Neural cell (in vitro differentiated cells): ENCODE measurements at regions not wholly inside any gene's neighbourhood (a gene's known extent, or its start where the extent isn't known, plus 50 kb on each side); places are given as distances from the start of the nearest gene placed in this dataset.
"Not testable (repeated sequence)": the region's sequence is repeated elsewhere in the genome, so short reads cannot be mapped to it uniquely, and the experiment has no call there.

Experiments
- H2AFZ ChIP-seq: fragments of 200-600, 300-800 bp; sonication (generic), shearing (Covaris generic); 2 replicates; pipeline ENCODE4 v1.6.0; 2014; ENCODE audit warnings: low read depth, mild to moderate bottlenecking, antibody characterized with exemption, low read length, moderate library complexity
- H3F3A ChIP-seq: fragments of 200-600 bp; shearing (Covaris generic); 2 replicates; pipeline ENCODE4 v1.6.1; 2016; ENCODE audit warnings: mild to moderate bottlenecking, moderate library complexity, mixed read lengths, antibody characterized with exemption, low read length; ENCODE audit not compliant: insufficient read depth, poor library complexity, severe bottlenecking
- H3K27ac ChIP-seq: fragments of 200-600, 300-800 bp; sonication (generic), shearing (Covaris generic); 2 replicates; pipeline ENCODE4 v1.5.1; 2014; ENCODE audit warnings: mild to moderate bottlenecking, low read length, moderate library complexity
- H3K27me3 ChIP-seq: fragments of 300-800, 200-600 bp; sonication (generic), shearing (Covaris generic); 2 replicates; pipeline ENCODE4 v1.6.0; 2014; ENCODE audit warnings: mild to moderate bottlenecking, low read depth, low read length, moderate library complexity; ENCODE audit not compliant: insufficient read depth
- H3K36me3 ChIP-seq: fragments of 300-800, 200-600 bp; sonication (generic), shearing (Covaris generic); 2 replicates; pipeline ENCODE4 v1.5.1; 2014; ENCODE audit warnings: mild to moderate bottlenecking, antibody characterized with exemption, low read length, moderate library complexity; ENCODE audit not compliant: insufficient read depth
- H3K4me2 ChIP-seq: fragments of 300-800, 200-600 bp; sonication (generic), shearing (Covaris generic); 2 replicates; pipeline ENCODE4 v1.6.0; 2014; ENCODE audit warnings: mild to moderate bottlenecking, low read length
- H3K4me3 ChIP-seq: fragments of 300-800, 200-600 bp; sonication (generic), shearing (Covaris generic); 2 replicates; pipeline ENCODE4 v1.5.1; 2014; ENCODE audit warnings: mild to moderate bottlenecking, low read length, moderate library complexity
- H3K79me2 ChIP-seq: fragments of 200-600 bp; shearing (Covaris generic); replicated peaks from 2 replicates; pipeline ENCODE4 v1.6.0; 2014; ENCODE audit warnings: mild to moderate bottlenecking, low read length, moderate library complexity; ENCODE audit not compliant: insufficient read depth
- H3K9ac ChIP-seq: fragments of 300-800, 200-600 bp; sonication (generic), shearing (Covaris generic); 2 replicates; pipeline ENCODE4 v1.6.1; 2016; ENCODE audit warnings: mild to moderate bottlenecking, low read length, mixed read lengths
- H3K9me2 ChIP-seq: fragments of 200-600 bp; shearing (Covaris generic); 2 replicates; pipeline ENCODE4 v1.6.1; 2016; ENCODE audit warnings: mild to moderate bottlenecking, low read length, mixed read lengths; ENCODE audit not compliant: insufficient read depth
- H3K9me3 ChIP-seq: fragments of 200-600, 300-800 bp; sonication (generic), shearing (Covaris generic); 2 replicates; pipeline ENCODE4 v1.6.1; 2016; ENCODE audit warnings: mild to moderate bottlenecking, mixed run types, low read length, moderate library complexity, mixed read lengths
- H4K20me1 ChIP-seq: fragments of 200-600 bp; shearing (Covaris generic); 2 replicates; pipeline ENCODE4 v1.6.1; 2016; ENCODE audit warnings: mild to moderate bottlenecking, mixed run types; ENCODE audit not compliant: insufficient read depth
- EP300 ChIP-seq: fragments of 450-650 bp; conservative IDR thresholded peaks from 2 replicates; pipeline ENCODE4 v1.6.1; 2014; ENCODE audit warnings: antibody characterized with exemption, mild to moderate bottlenecking, moderate library complexity; ENCODE audit not compliant: poor library complexity, severe bottlenecking
- EZH2 ChIP-seq: fragments of 200-600, 300-800 bp; shearing (Covaris generic), sonication (generic); IDR thresholded peaks from 2 replicates; pipeline ENCODE4 v1.6.1; 2014; ENCODE audit warnings: antibody characterized with exemption, low read length, borderline replicate concordance, mild to moderate bottlenecking; ENCODE audit not compliant: insufficient read depth, poor library complexity, severe bottlenecking
- MXI1 ChIP-seq: fragments of 450-650 bp; conservative IDR thresholded peaks from 2 replicates; pipeline ENCODE4 v1.6.1; 2014; ENCODE audit warnings: antibody characterized with exemption, mild to moderate bottlenecking; ENCODE audit not compliant: poor library complexity, severe bottlenecking
- POLR2AphosphoS5 ChIP-seq: IDR thresholded peaks from 2 replicates; pipeline ENCODE4 v1.6.1; 2012
- RAD21 ChIP-seq: fragments of 450-650 bp; conservative IDR thresholded peaks from 2 replicates; pipeline ENCODE4 v1.6.1; 2014; ENCODE audit warnings: antibody characterized with exemption, mild to moderate bottlenecking, moderate library complexity
- SMC3 ChIP-seq: fragments of 450-650 bp; conservative IDR thresholded peaks from 2 replicates; pipeline ENCODE4 v1.6.1; 2014; ENCODE audit warnings: antibody characterized with exemption, mild to moderate bottlenecking, moderate library complexity; ENCODE audit not compliant: poor library complexity
- TAF1 ChIP-seq: IDR thresholded peaks from 2 replicates; pipeline ENCODE4 v1.6.1; 2012; ENCODE audit warnings: low read depth
- TF ChIP-seq, protein P1 (sequence below): fragments of 450-650 bp; IDR thresholded peaks from 2 replicates; pipeline ENCODE4 v1.5.1; 2014; ENCODE audit warnings: antibody characterized with exemption, mild to moderate bottlenecking, moderate library complexity; ENCODE audit not compliant: poor library complexity, severe bottlenecking
- TF ChIP-seq, protein P2 (sequence below): IDR thresholded peaks from 2 replicates; pipeline ENCODE4 v1.6.1; 2012; ENCODE audit warnings: borderline replicate concordance

DNA sequence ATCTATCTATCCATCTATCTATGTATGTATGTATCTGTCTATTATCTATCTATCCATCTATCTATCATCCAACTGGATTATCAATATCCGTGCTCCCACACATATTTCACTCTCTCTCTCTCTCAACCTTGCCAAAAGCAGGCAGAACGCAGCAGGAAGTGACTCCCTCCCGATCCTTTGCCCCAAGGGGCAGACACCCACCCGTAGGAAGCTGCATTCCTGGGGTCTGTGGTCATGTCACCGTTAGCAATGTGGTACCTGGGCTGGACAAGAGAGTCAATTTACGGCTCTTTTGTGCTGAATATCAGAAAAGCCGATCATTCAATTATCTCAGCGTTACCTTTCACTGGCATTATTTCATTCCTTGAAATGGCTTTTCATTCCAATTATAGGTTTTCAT lies 119.6 kb upstream of the PPP2R3B start:
- Histone ChIP-seq H3K4me3 (no peak overlapping the region), H3K9me2 (no peaks in the 10 kb centered on the region), H4K20me1 (no peaks in the 10 kb centered on the region), H3K4me2 (no peak overlapping the region), H3K9me3 (no peaks in the 10 kb centered on the region), H3K27ac (no peak overlapping the region), H3K9ac (no peak overlapping the region), H3F3A (no peaks in the 10 kb centered on the region), H3K79me2 (no peaks in the 10 kb centered on the region), H2AFZ (no peak overlapping the region), H3K36me3 (no peaks in the 10 kb centered on the region), H3K27me3 (no peaks in the 10 kb centered on the region)
- TF ChIP-seq, protein P1, sequence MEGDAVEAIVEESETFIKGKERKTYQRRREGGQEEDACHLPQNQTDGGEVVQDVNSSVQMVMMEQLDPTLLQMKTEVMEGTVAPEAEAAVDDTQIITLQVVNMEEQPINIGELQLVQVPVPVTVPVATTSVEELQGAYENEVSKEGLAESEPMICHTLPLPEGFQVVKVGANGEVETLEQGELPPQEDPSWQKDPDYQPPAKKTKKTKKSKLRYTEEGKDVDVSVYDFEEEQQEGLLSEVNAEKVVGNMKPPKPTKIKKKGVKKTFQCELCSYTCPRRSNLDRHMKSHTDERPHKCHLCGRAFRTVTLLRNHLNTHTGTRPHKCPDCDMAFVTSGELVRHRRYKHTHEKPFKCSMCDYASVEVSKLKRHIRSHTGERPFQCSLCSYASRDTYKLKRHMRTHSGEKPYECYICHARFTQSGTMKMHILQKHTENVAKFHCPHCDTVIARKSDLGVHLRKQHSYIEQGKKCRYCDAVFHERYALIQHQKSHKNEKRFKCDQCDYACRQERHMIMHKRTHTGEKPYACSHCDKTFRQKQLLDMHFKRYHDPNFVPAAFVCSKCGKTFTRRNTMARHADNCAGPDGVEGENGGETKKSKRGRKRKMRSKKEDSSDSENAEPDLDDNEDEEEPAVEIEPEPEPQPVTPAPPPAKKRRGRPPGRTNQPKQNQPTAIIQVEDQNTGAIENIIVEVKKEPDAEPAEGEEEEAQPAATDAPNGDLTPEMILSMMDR = no peak
- TF ChIP-seq, protein P2, sequence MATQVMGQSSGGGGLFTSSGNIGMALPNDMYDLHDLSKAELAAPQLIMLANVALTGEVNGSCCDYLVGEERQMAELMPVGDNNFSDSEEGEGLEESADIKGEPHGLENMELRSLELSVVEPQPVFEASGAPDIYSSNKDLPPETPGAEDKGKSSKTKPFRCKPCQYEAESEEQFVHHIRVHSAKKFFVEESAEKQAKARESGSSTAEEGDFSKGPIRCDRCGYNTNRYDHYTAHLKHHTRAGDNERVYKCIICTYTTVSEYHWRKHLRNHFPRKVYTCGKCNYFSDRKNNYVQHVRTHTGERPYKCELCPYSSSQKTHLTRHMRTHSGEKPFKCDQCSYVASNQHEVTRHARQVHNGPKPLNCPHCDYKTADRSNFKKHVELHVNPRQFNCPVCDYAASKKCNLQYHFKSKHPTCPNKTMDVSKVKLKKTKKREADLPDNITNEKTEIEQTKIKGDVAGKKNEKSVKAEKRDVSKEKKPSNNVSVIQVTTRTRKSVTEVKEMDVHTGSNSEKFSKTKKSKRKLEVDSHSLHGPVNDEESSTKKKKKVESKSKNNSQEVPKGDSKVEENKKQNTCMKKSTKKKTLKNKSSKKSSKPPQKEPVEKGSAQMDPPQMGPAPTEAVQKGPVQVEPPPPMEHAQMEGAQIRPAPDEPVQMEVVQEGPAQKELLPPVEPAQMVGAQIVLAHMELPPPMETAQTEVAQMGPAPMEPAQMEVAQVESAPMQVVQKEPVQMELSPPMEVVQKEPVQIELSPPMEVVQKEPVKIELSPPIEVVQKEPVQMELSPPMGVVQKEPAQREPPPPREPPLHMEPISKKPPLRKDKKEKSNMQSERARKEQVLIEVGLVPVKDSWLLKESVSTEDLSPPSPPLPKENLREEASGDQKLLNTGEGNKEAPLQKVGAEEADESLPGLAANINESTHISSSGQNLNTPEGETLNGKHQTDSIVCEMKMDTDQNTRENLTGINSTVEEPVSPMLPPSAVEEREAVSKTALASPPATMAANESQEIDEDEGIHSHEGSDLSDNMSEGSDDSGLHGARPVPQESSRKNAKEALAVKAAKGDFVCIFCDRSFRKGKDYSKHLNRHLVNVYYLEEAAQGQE = no peak
- TF ChIP-seq RAD21 (no peak), EP300 (no peak), TAF1 (no peak), EZH2 (no peak), MXI1 (no peak), POLR2AphosphoS5 (no peak), SMC3 (no peak)

DNA sequence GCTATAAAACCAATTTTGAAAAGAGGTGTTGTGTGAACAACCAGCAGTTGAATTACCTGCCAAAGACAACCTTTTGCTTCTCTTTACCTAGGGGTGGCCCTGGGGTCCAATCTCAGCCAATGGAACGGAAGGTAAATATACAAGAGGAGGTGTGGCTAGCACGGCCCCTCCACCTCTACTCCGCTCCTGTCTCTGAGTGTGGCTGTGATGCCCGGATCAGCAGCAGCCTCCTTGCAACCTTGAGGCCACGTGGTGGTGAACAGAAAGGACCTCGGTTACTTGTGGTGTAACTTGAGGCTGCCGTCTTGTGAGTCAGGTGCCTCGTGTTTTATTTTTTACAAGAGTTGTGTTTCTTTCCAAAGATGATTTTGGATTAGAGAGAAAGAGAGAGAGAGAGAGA lies 121.5 kb upstream of the PPP2R3B start:
- Histone ChIP-seq H3K9me3 (no peaks in the 10 kb centered on the region), H3K9ac (no peak overlapping the region)
- no peak for TF ChIP-seq SMC3
- TF ChIP-seq RAD21 = no peak
- TF ChIP-seq POLR2AphosphoS5 = no peak
- TF ChIP-seq, protein P1 = no peak
- no peak for TF ChIP-seq EP300
- TF ChIP-seq TAF1 = no peak
- TF ChIP-seq MXI1 = no peak
- TF ChIP-seq, protein P2 = no peak
- TF ChIP-seq EZH2 = no peak

DNA sequence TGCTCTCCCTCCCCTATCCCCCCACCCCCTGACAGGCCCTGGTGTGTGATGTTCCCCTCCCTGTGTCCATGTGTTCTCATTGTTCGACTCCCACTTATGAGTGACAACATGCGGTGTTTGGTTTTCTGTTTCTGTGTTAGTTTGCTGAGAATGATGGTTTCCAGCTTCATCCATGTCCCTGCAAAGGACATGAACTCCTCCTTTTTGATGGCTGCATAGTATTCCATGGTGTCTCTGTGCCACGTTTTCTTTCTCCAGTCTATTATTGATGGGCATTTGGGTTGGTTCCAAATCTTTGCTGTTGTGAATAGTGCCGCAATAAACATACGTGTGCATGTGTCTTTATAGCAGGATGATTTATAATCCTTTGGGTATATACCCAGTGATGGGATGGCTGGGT lies 121.8 kb upstream of the SHOX start:
- H3K27me3 ChIP-seq, H3K79me2 ChIP-seq, H2AFZ ChIP-seq, H3K9me3 ChIP-seq, H3K27ac ChIP-seq, H3K4me3 ChIP-seq, H3K9ac ChIP-seq, H3K9me2 ChIP-seq, H3K36me3 ChIP-seq, H3K4me2 ChIP-seq, H3F3A ChIP-seq, H4K20me1 ChIP-seq: not testable (repeated sequence)

More for the DNA sequence above, 121.5 kb upstream of the PPP2R3B start:
- no peaks in the 10 kb centered on the region for H3K79me2 ChIP-seq
- no peaks in the 10 kb centered on the region for H3K27me3 ChIP-seq
- no peaks in the 10 kb centered on the region for H3F3A ChIP-seq
- H3K4me2 ChIP-seq = no peak overlapping the region
- no peak overlapping the region for H2AFZ ChIP-seq
- H3K36me3 ChIP-seq = no peaks in the 10 kb centered on the region
- H3K4me3 ChIP-seq = no peak overlapping the region
- H4K20me1 ChIP-seq = no peaks in the 10 kb centered on the region
- H3K27ac ChIP-seq = no peak overlapping the region
- no peaks in the 10 kb centered on the region for H3K9me2 ChIP-seq
